ENCODE measurements at regions not wholly inside any gene's neighbourhood (a gene's known extent, or its start where the extent isn't known, plus 50 kb on each side); places are given as distances from the start of the nearest gene placed in this dataset.

DNA sequence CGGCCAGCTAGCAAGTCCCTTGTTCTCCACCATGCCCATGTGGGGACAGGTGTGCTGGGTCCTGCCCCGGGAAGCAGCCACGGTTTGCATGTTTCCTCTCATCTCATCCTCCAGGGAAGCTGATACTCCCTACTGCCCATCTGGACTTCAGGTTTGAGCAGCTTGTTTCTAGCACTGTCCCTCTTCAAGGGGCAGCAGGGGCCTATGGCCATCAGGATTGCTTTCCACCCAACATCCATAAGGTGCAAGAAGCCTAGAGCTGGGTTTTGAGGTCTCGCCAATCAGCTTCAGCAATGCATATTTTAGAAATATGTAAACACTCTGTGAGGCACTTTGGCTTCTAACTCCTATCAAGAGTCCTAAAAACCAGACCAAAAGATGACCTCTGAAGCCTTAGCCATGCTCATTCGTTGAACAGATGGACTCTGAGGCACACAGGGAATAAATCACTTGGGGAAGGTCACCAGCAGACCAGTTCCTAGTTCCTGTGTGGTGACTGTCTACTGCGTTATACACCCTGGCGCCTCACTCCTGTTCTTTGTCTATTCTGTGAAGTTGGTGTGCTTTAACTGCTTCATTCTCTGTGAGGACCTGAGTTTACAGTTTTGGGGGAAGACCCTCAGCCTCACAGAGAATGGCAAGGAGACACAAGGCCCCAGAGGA is 192.6 kb upstream of the TWIST2 start:
- Histone ChIP-seq H3K27me3 (no peaks in the 10 kb centered on the region), H3K4me3 (no peak overlapping the region), H3K9me3 (no peaks in the 10 kb centered on the region), H3K27ac (no peak overlapping the region), H3K4me1 (peaks cover 0 to 9% (median 0%) of the 10 kb centered on the region in 12 donors), H3K36me3 (no peaks in the 10 kb centered on the region)
- WGBS, 4 donors = 69 to 82% (median 73%) methylated on average over 7 of the region's 7 CpGs
- DNase-seq (peak in 1 of 5 donors; percentile 4), ATAC-seq (no peak)
- intact Hi-C loops (cut with DNase I) = no loop called here
- TF ChIP-seq, protein P1, sequence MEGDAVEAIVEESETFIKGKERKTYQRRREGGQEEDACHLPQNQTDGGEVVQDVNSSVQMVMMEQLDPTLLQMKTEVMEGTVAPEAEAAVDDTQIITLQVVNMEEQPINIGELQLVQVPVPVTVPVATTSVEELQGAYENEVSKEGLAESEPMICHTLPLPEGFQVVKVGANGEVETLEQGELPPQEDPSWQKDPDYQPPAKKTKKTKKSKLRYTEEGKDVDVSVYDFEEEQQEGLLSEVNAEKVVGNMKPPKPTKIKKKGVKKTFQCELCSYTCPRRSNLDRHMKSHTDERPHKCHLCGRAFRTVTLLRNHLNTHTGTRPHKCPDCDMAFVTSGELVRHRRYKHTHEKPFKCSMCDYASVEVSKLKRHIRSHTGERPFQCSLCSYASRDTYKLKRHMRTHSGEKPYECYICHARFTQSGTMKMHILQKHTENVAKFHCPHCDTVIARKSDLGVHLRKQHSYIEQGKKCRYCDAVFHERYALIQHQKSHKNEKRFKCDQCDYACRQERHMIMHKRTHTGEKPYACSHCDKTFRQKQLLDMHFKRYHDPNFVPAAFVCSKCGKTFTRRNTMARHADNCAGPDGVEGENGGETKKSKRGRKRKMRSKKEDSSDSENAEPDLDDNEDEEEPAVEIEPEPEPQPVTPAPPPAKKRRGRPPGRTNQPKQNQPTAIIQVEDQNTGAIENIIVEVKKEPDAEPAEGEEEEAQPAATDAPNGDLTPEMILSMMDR (IDR thresholded peaks at IDR 0.05) = no peak
- no peak for TF ChIP-seq POLR2A (IDR thresholded peaks at IDR 0.05)

DNA sequence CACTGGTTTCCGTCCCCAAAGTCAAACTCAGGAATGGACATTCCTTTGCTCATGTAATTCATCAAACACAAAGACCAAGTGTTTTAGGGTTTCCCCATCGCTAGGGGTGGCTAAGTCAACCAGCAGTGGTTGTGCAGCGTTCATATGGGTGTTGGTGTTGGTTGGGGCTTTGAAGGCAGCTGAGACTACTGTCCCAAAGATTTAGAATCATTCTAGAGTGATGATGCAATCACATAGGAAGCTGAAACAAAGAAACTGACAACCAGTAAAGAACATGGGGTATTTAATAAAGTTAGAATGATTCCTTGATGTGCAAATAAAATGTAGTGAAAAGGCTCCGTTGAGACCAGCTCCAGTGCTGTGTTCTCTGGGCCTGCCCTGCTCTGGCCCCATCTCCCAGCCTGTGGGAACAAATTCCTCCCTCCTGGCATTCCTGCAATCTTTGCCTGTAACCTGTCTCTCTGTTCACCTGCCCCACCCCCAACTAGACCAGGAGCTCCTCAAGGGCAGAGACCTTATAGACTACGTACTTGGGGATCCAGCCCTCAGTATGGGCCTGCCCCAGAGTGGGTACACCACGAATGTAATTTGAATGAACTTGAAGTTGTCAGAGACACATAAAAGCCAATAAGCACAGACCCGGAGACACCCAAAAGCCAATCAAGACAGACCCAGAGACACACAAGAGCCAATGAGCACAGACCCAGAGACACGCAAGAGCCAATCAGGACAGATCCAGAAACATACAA is 191.7 kb upstream of the TWIST2 start:
- intact Hi-C loops (cut with DNase I) = no loop called here

GRCh38 chr2:238657132-238658053 is 190.5 kb upstream of the TWIST2 start:
- peaks cover 0 to 17% (median 5%) of the 10 kb centered on the region in 12 donors for H3K9me3 ChIP-seq
- ATAC-seq = peak in 2 of 4 donors; percentile 12 to 16
- TF ChIP-seq, protein P1 (IDR thresholded peaks at IDR 0.05) = no peak
- no peak for TF ChIP-seq POLR2A (IDR thresholded peaks at IDR 0.05)
- WGBS, 4 donors = 59 to 66% (median 61%) methylated on average over 12 of the region's 12 CpGs
- H3K27me3 ChIP-seq = no peaks in the 10 kb centered on the region
- no peaks in the 10 kb centered on the region for H3K36me3 ChIP-seq
- H3K4me1 ChIP-seq = peaks cover 0 to 9% (median 0%) of the 10 kb centered on the region in 12 donors
- DNase-seq = no peak
- no peak overlapping the region for H3K27ac ChIP-seq
- no peak overlapping the region for H3K4me3 ChIP-seq
- intact Hi-C loops (cut with DNase I) = no loop called here

More for the DNA sequence above, 191.7 kb upstream of the TWIST2 start:
- H3K36me3 ChIP-seq = no peaks in the 10 kb centered on the region
- peaks cover 0 to 6% (median 0%) of the 10 kb centered on the region in 12 donors for H3K9me3 ChIP-seq
- WGBS, 4 donors = 58 to 93% (median 72%) methylated on average over 8 of the region's 8 CpGs
- DNase-seq (peak in 1 of 5 donors; percentile 3), ATAC-seq (no peak)
- TF ChIP-seq POLR2A (IDR thresholded peaks at IDR 0.05) = no peak
- TF ChIP-seq, protein P1 (IDR thresholded peaks at IDR 0.05) = no peak
- no peak overlapping the region for H3K27ac ChIP-seq
- no peak overlapping the region for H3K4me3 ChIP-seq
- H3K27me3 ChIP-seq = no peaks in the 10 kb centered on the region
- H3K4me1 ChIP-seq = peaks cover 0 to 9% (median 0%) of the 10 kb centered on the region in 12 donors
